ENCODE measurements at regions not wholly inside any gene's neighbourhood (a gene's known extent, or its start where the extent isn't known, plus 50 kb on each side); places are given as distances from the start of the nearest gene placed in this dataset.

DNA sequence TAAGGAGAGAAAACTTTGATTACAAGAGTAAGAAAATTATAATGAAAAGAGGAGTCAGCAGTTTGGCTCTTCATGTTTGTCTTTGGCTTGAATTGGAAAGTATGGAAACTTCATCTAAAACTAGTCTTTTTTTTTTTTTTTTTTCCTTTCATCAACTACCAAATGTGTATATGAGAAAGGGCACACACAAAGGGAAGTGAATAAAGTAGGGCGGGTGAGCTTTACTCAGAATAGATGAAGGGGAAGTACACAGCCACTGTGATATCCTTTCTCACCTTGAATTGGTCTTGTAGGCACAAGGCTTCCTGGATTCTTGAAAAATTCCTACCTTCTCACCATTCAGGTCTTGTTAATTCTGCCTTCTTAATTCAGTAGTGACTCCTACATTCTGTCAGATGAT lies 652.3 kb upstream of the KCNMB2 start (continued):
- no peak for TF ChIP-seq ZNF219 (CRISPR knock-in tag; IDR thresholded peaks at IDR 0.05; ENCODE audit: borderline replicate concordance)
- TF ChIP-seq, protein P1, sequence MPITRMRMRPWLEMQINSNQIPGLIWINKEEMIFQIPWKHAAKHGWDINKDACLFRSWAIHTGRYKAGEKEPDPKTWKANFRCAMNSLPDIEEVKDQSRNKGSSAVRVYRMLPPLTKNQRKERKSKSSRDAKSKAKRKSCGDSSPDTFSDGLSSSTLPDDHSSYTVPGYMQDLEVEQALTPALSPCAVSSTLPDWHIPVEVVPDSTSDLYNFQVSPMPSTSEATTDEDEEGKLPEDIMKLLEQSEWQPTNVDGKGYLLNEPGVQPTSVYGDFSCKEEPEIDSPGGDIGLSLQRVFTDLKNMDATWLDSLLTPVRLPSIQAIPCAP (CRISPR knock-in tag; IDR thresholded peaks at IDR 0.05): no peak
- TF ChIP-seq, protein P2, sequence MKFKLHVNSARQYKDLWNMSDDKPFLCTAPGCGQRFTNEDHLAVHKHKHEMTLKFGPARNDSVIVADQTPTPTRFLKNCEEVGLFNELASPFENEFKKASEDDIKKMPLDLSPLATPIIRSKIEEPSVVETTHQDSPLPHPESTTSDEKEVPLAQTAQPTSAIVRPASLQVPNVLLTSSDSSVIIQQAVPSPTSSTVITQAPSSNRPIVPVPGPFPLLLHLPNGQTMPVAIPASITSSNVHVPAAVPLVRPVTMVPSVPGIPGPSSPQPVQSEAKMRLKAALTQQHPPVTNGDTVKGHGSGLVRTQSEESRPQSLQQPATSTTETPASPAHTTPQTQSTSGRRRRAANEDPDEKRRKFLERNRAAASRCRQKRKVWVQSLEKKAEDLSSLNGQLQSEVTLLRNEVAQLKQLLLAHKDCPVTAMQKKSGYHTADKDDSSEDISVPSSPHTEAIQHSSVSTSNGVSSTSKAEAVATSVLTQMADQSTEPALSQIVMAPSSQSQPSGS (CRISPR knock-in tag; IDR thresholded peaks at IDR 0.05; ENCODE audit: borderline replicate concordance, low read depth): no peak
- no peak for TF ChIP-seq ZNF423 (CRISPR knock-in tag; IDR thresholded peaks at IDR 0.05)

DNA sequence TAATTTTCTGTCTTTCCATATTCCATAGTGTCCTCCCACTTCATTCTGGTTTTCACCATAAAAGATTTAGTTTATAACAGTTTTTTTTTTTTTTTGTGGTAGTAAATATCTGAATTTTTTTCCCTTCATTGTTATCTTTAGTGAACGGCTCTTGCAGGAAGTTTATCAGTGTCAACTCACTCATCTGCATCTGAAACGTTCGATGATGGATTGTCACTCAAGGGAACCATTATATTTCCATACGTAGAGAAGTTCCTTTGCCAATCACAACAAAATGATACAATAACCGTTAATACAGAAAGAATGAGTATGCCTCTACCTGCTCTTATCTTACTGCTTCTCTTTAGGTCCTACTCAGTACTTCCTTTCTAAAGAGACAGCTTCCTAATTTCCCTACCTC lies 651.2 kb upstream of the KCNMB2 start:
- no peak overlapping the region for H3K27ac Mint-ChIP-seq
- no peaks in the 10 kb centered on the region for H3K36me3 Mint-ChIP-seq
- no peak for DNase-seq (ENCODE audit: low spot score)
- H3K4me1 Mint-ChIP-seq: peaks cover 5% of the 10 kb centered on the region; the same call in 1 of the 2 replicates
- H3K27me3 Mint-ChIP-seq (ENCODE audit: low read depth): no peaks in the 10 kb centered on the region
- ChIA-PET CTCF (no interaction called here), POLR2A (no interaction called here)
- peaks cover 15% of the 10 kb centered on the region for H3K9me3 Mint-ChIP-seq
- H3K4me3 Mint-ChIP-seq: no peak overlapping the region
- ATAC-seq: no peak
- TF ChIP-seq JUN (CRISPR knock-in tag; IDR thresholded peaks at IDR 0.05) (no peak), ZNF232 (CRISPR knock-in tag; IDR thresholded peaks at IDR 0.05) (no peak), CBFB (CRISPR knock-in tag; IDR thresholded peaks at IDR 0.05; ENCODE audit: low read depth) (no peak), NR2C2 (CRISPR knock-in tag; IDR thresholded peaks at IDR 0.05) (no peak), ZNF416 (CRISPR knock-in tag; IDR thresholded peaks at IDR 0.05) (no peak), ELF4 (CRISPR knock-in tag; IDR thresholded peaks at IDR 0.05; ENCODE audit: low read depth) (no peak), HMGA2 (CRISPR knock-in tag; IDR thresholded peaks at IDR 0.05) (no peak), ESRRA (CRISPR knock-in tag; IDR thresholded peaks at IDR 0.05; ENCODE audit: borderline replicate concordance) (no peak), OVOL2 (CRISPR knock-in tag; IDR thresholded peaks at IDR 0.05; ENCODE audit: borderline replicate concordance) (no peak), RELA (CRISPR knock-in tag; IDR thresholded peaks at IDR 0.05; ENCODE audit: borderline replicate concordance) (no peak)
- TF ChIP-seq, protein P3, sequence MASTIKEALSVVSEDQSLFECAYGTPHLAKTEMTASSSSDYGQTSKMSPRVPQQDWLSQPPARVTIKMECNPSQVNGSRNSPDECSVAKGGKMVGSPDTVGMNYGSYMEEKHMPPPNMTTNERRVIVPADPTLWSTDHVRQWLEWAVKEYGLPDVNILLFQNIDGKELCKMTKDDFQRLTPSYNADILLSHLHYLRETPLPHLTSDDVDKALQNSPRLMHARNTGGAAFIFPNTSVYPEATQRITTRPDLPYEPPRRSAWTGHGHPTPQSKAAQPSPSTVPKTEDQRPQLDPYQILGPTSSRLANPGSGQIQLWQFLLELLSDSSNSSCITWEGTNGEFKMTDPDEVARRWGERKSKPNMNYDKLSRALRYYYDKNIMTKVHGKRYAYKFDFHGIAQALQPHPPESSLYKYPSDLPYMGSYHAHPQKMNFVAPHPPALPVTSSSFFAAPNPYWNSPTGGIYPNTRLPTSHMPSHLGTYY (CRISPR knock-in tag; IDR thresholded peaks at IDR 0.05): no peak
- TF ChIP-seq, protein P4, sequence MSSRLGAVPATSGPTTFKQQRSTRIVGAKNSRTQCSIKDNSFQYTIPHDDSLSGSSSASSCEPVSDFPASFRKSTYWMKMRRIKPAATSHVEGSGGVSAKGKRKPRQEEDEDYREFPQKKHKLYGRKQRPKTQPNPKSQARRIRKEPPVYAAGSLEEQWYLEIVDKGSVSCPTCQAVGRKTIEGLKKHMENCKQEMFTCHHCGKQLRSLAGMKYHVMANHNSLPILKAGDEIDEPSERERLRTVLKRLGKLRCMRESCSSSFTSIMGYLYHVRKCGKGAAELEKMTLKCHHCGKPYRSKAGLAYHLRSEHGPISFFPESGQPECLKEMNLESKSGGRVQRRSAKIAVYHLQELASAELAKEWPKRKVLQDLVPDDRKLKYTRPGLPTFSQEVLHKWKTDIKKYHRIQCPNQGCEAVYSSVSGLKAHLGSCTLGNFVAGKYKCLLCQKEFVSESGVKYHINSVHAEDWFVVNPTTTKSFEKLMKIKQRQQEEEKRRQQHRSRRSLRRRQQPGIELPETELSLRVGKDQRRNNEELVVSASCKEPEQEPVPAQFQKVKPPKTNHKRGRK (CRISPR knock-in tag; IDR thresholded peaks at IDR 0.05; ENCODE audit: borderline replicate concordance): no peak
- TF ChIP-seq, protein P5, sequence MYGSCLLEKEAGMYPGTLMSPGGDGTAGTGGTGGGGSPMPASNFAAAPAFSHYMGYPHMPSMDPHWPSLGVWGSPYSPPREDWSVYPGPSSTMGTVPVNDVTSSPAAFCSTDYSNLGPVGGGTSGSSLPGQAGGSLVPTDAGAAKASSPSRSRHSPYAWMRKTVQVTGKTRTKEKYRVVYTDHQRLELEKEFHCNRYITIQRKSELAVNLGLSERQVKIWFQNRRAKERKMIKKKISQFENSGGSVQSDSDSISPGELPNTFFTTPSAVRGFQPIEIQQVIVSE (CRISPR knock-in tag; IDR thresholded peaks at IDR 0.05; ENCODE audit: borderline replicate concordance): no peak
- TF ChIP-seq, protein P6, sequence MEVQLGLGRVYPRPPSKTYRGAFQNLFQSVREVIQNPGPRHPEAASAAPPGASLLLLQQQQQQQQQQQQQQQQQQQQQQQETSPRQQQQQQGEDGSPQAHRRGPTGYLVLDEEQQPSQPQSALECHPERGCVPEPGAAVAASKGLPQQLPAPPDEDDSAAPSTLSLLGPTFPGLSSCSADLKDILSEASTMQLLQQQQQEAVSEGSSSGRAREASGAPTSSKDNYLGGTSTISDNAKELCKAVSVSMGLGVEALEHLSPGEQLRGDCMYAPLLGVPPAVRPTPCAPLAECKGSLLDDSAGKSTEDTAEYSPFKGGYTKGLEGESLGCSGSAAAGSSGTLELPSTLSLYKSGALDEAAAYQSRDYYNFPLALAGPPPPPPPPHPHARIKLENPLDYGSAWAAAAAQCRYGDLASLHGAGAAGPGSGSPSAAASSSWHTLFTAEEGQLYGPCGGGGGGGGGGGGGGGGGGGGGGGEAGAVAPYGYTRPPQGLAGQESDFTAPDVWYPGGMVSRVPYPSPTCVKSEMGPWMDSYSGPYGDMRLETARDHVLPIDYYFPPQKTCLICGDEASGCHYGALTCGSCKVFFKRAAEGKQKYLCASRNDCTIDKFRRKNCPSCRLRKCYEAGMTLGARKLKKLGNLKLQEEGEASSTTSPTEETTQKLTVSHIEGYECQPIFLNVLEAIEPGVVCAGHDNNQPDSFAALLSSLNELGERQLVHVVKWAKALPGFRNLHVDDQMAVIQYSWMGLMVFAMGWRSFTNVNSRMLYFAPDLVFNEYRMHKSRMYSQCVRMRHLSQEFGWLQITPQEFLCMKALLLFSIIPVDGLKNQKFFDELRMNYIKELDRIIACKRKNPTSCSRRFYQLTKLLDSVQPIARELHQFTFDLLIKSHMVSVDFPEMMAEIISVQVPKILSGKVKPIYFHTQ (CRISPR knock-in tag; IDR thresholded peaks at IDR 0.05): no peak
- TF ChIP-seq, protein P7, sequence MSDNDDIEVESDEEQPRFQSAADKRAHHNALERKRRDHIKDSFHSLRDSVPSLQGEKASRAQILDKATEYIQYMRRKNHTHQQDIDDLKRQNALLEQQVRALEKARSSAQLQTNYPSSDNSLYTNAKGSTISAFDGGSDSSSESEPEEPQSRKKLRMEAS (CRISPR knock-in tag; IDR thresholded peaks at IDR 0.05): no peak
- TF ChIP-seq, protein P8, sequence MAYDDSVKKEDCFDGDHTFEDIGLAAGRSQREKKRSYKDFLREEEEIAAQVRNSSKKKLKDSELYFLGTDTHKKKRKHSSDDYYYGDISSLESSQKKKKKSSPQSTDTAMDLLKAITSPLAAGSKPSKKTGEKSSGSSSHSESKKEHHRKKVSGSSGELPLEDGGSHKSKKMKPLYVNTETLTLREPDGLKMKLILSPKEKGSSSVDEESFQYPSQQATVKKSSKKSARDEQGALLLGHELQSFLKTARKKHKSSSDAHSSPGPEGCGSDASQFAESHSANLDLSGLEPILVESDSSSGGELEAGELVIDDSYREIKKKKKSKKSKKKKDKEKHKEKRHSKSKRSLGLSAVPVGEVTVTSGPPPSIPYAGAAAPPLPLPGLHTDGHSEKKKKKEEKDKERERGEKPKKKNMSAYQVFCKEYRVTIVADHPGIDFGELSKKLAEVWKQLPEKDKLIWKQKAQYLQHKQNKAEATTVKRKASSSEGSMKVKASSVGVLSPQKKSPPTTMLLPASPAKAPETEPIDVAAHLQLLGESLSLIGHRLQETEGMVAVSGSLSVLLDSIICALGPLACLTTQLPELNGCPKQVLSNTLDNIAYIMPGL (CRISPR knock-in tag; IDR thresholded peaks at IDR 0.05): no peak
- TF ChIP-seq, protein P9, sequence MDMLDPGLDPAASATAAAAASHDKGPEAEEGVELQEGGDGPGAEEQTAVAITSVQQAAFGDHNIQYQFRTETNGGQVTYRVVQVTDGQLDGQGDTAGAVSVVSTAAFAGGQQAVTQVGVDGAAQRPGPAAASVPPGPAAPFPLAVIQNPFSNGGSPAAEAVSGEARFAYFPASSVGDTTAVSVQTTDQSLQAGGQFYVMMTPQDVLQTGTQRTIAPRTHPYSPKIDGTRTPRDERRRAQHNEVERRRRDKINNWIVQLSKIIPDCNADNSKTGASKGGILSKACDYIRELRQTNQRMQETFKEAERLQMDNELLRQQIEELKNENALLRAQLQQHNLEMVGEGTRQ (CRISPR knock-in tag; IDR thresholded peaks at IDR 0.05): no peak
